GM23338 (cell line): ENCODE measurements at regions not wholly inside any gene's neighbourhood (a gene's known extent, or its start where the extent isn't known, plus 50 kb on each side); places are given as distances from the start of the nearest gene placed in this dataset.
"Not testable (repeated sequence)": the region's sequence is repeated elsewhere in the genome, so short reads cannot be mapped to it uniquely, and the experiment has no call there.

Experiments
- CREB1 ChIP-seq: fragments of 250-450 bp; sonication (Bioruptor Pico); IDR thresholded peaks from 2 replicates; pipeline ENCODE4 v1.5.0; 2020; ENCODE audit warnings: low read depth, mild to moderate bottlenecking, moderate library complexity
- ETS1 ChIP-seq: IDR thresholded peaks from 2 replicates; pipeline ENCODE4 v1.6.1; 2016; ENCODE audit warnings: antibody characterized with exemption
- EZH2 ChIP-seq: fragments of 200-600 bp; sonication (generic); IDR thresholded peaks from one replicate; pipeline ENCODE4 v1.8.0; 2017; ENCODE audit warnings: antibody characterized with exemption, mild to moderate bottlenecking, low read depth; ENCODE audit not compliant: unreplicated experiment
- EZH2phosphoT487 ChIP-seq: fragments of 200-600 bp; sonication (generic); IDR thresholded peaks from one replicate; pipeline ENCODE4 v1.8.1; 2018; ENCODE audit warnings: antibody characterized with exemption; ENCODE audit not compliant: unreplicated experiment
- JUNB ChIP-seq: IDR thresholded peaks from one replicate; pipeline ENCODE4 v1.6.1; 2016; ENCODE audit warnings: antibody characterized with exemption; ENCODE audit not compliant: unreplicated experiment
- NANOG ChIP-seq: IDR thresholded peaks from 2 replicates; pipeline ENCODE4 v1.6.1; 2016; ENCODE audit warnings: antibody characterized with exemption, borderline replicate concordance
- POLR2AphosphoS5 ChIP-seq: IDR thresholded peaks from 2 replicates; pipeline ENCODE4 v1.6.1; 2016; ENCODE audit warnings: antibody characterized with exemption, low read depth
- STAT1 ChIP-seq: IDR thresholded peaks from one replicate; pipeline ENCODE4 v1.6.1; 2016; ENCODE audit warnings: antibody characterized with exemption; ENCODE audit not compliant: unreplicated experiment
- ZNF114 ChIP-seq: fragments of 250-450 bp; sonication (Bioruptor Pico); IDR thresholded peaks from 2 replicates; pipeline ENCODE4 v1.5.0; 2020; ENCODE audit warnings: mild to moderate bottlenecking, moderate library complexity
- ZNF331 ChIP-seq: fragments of 250-450 bp; sonication (Bioruptor Pico); IDR thresholded peaks from 2 replicates; pipeline ENCODE4 v1.5.0; 2020; ENCODE audit warnings: low read depth, mild to moderate bottlenecking, moderate library complexity
- TF ChIP-seq, protein P1 (sequence below), 2 experiments: fragments of 200-600 bp in 1 of 2; sonication (generic) in 1 of 2; conservative IDR thresholded peaks; 2 replicates each; pipeline versions ENCODE4 v1.5.1 to v1.6.1; 2016 to 2017; ENCODE audit warnings: antibody characterized with exemption in 2 of 2, low read depth in 2 of 2, mild to moderate bottlenecking in 2 of 2, moderate library complexity in 1 of 2
- TF ChIP-seq, protein P2 (sequence below): IDR thresholded peaks from one replicate; pipeline ENCODE4 v1.6.1; 2018; ENCODE audit warnings: antibody characterized with exemption; ENCODE audit not compliant: unreplicated experiment
- TF ChIP-seq, protein P3 (sequence below): fragments of 250-450 bp; sonication (Bioruptor Pico); IDR thresholded peaks from 2 replicates; pipeline ENCODE4 v1.5.0; 2020; ENCODE audit warnings: mild to moderate bottlenecking, moderate library complexity

DNA sequence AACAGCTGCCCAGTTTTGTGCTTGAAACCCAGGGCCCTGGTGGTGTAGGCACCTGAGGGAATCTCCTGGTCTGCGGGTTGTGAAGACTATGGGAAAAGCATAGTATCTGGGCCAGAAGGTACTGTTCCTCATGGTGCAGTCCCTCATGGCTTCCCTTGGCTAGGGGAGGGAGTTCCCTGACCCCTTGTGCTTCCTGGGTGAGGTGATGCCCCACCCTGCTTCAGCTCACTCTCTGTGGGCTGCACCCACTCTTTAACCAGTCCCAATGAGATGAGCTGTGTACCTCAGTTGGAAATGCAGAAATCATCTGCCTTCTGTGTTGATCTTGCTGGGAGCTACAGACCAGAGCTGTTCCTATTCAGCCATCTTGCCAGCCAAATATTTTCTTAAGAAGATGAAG, 75.8 kb downstream of the NFKBIZ start:
- TF ChIP-seq, protein P1, sequence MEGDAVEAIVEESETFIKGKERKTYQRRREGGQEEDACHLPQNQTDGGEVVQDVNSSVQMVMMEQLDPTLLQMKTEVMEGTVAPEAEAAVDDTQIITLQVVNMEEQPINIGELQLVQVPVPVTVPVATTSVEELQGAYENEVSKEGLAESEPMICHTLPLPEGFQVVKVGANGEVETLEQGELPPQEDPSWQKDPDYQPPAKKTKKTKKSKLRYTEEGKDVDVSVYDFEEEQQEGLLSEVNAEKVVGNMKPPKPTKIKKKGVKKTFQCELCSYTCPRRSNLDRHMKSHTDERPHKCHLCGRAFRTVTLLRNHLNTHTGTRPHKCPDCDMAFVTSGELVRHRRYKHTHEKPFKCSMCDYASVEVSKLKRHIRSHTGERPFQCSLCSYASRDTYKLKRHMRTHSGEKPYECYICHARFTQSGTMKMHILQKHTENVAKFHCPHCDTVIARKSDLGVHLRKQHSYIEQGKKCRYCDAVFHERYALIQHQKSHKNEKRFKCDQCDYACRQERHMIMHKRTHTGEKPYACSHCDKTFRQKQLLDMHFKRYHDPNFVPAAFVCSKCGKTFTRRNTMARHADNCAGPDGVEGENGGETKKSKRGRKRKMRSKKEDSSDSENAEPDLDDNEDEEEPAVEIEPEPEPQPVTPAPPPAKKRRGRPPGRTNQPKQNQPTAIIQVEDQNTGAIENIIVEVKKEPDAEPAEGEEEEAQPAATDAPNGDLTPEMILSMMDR (conservative IDR thresholded peaks at IDR 0.05; ENCODE audit: low read depth in 2 of 2), result not testable (repeated sequence)
- not testable (repeated sequence) for TF ChIP-seq ZNF114; EZH2; POLR2AphosphoS5; CREB1; NANOG; EZH2phosphoT487; JUNB; ETS1; ZNF331 (CRISPR knock-in tag); STAT1
- TF ChIP-seq, protein P2, sequence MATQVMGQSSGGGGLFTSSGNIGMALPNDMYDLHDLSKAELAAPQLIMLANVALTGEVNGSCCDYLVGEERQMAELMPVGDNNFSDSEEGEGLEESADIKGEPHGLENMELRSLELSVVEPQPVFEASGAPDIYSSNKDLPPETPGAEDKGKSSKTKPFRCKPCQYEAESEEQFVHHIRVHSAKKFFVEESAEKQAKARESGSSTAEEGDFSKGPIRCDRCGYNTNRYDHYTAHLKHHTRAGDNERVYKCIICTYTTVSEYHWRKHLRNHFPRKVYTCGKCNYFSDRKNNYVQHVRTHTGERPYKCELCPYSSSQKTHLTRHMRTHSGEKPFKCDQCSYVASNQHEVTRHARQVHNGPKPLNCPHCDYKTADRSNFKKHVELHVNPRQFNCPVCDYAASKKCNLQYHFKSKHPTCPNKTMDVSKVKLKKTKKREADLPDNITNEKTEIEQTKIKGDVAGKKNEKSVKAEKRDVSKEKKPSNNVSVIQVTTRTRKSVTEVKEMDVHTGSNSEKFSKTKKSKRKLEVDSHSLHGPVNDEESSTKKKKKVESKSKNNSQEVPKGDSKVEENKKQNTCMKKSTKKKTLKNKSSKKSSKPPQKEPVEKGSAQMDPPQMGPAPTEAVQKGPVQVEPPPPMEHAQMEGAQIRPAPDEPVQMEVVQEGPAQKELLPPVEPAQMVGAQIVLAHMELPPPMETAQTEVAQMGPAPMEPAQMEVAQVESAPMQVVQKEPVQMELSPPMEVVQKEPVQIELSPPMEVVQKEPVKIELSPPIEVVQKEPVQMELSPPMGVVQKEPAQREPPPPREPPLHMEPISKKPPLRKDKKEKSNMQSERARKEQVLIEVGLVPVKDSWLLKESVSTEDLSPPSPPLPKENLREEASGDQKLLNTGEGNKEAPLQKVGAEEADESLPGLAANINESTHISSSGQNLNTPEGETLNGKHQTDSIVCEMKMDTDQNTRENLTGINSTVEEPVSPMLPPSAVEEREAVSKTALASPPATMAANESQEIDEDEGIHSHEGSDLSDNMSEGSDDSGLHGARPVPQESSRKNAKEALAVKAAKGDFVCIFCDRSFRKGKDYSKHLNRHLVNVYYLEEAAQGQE, result not testable (repeated sequence)
- TF ChIP-seq, protein P3, sequence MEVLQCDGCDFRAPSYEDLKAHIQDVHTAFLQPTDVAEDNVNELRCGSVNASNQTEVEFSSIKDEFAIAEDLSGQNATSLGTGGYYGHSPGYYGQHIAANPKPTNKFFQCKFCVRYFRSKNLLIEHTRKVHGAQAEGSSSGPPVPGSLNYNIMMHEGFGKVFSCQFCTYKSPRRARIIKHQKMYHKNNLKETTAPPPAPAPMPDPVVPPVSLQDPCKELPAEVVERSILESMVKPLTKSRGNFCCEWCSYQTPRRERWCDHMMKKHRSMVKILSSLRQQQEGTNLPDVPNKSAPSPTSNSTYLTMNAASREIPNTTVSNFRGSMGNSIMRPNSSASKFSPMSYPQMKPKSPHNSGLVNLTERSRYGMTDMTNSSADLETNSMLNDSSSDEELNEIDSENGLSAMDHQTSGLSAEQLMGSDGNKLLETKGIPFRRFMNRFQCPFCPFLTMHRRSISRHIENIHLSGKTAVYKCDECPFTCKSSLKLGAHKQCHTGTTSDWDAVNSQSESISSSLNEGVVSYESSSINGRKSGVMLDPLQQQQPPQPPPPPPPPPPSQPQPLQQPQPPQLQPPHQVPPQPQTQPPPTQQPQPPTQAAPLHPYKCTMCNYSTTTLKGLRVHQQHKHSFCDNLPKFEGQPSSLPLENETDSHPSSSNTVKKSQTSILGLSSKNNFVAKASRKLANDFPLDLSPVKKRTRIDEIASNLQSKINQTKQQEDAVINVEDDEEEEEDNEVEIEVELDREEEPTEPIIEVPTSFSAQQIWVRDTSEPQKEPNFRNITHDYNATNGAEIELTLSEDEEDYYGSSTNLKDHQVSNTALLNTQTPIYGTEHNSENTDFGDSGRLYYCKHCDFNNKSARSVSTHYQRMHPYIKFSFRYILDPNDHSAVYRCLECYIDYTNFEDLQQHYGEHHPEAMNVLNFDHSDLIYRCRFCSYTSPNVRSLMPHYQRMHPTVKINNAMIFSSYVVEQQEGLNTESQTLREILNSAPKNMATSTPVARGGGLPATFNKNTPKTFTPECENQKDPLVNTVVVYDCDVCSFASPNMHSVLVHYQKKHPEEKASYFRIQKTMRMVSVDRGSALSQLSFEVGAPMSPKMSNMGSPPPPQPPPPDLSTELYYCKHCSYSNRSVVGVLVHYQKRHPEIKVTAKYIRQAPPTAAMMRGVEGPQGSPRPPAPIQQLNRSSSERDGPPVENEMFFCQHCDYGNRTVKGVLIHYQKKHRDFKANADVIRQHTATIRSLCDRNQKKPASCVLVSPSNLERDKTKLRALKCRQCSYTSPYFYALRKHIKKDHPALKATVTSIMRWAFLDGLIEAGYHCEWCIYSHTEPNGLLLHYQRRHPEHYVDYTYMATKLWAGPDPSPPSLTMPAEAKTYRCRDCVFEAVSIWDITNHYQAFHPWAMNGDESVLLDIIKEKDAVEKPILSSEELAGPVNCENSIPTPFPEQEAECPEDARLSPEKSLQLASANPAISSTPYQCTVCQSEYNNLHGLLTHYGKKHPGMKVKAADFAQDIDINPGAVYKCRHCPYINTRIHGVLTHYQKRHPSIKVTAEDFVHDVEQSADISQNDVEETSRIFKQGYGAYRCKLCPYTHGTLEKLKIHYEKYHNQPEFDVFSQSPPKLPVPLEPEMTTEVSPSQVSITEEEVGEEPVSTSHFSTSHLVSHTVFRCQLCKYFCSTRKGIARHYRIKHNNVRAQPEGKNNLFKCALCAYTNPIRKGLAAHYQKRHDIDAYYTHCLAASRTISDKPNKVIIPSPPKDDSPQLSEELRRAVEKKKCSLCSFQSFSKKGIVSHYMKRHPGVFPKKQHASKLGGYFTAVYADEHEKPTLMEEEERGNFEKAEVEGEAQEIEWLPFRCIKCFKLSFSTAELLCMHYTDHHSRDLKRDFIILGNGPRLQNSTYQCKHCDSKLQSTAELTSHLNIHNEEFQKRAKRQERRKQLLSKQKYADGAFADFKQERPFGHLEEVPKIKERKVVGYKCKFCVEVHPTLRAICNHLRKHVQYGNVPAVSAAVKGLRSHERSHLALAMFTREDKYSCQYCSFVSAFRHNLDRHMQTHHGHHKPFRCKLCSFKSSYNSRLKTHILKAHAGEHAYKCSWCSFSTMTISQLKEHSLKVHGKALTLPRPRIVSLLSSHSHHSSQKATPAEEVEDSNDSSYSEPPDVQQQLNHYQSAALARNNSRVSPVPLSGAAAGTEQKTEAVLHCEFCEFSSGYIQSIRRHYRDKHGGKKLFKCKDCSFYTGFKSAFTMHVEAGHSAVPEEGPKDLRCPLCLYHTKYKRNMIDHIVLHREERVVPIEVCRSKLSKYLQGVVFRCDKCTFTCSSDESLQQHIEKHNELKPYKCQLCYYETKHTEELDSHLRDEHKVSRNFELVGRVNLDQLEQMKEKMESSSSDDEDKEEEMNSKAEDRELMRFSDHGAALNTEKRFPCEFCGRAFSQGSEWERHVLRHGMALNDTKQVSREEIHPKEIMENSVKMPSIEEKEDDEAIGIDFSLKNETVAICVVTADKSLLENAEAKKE (CRISPR knock-in tag), result not testable (repeated sequence)
